Stimulated activated CD8-positive, alpha-beta memory T cell treated with anti-CD3 and anti-CD28 coated beads, Interleukin-15, amount 100 ng/mL, for 4 hours (primary cell): ENCODE measurements at regions not wholly inside any gene's neighbourhood (a gene's known extent, or its start where the extent isn't known, plus 50 kb on each side); places are given as distances from the start of the nearest gene placed in this dataset.

Source experiments
- DNase-seq, 2 donors: peaks; one replicate each; pipeline ENCODE4 v3.0.0-alpha.2; 2020; ENCODE audit warnings: low read depth in 2 of 2

- no peak for DNase-seq
Observed at GRCh38 chr12:34376133-34376799, 354.0 kb downstream of the ALG10 start.

GRCh38 chr12:34377243-34378035 is 355.1 kb downstream of the ALG10 start:
- DNase-seq = no peak

- DNase-seq = no peak
Observed at GRCh38 chr12:34379142-34379541, 356.8 kb downstream of the ALG10 start.

- no peak for DNase-seq
Observed at GRCh38 chr12:34384693-34385092, 362.4 kb downstream of the ALG10 start.

- no peak for DNase-seq
Observed at GRCh38 chr12:34386016-34386415, 363.7 kb downstream of the ALG10 start.

GRCh38 chr12:34386621-34387255 is 364.4 kb downstream of the ALG10 start:
- DNase-seq = no peak

GRCh38 chr12:34387711-34388635 is 365.7 kb downstream of the ALG10 start:
- no peak for DNase-seq

- no peak for DNase-seq
Observed at GRCh38 chr12:34388636-34389377, 366.5 kb downstream of the ALG10 start.

- no peak for DNase-seq
Observed at GRCh38 chr12:34389378-34390170, 367.3 kb downstream of the ALG10 start.

GRCh38 chr12:34390171-34390841 is 368.0 kb downstream of the ALG10 start:
- no peak for DNase-seq

- DNase-seq = no peak
Observed at GRCh38 chr12:34390846-34391700, 368.8 kb downstream of the ALG10 start.

GRCh38 chr12:34391771-34392581 is 369.7 kb downstream of the ALG10 start:
- no peak for DNase-seq

- no peak for DNase-seq
Observed at GRCh38 chr12:34392741-34393085, 370.4 kb downstream of the ALG10 start.

- no peak for DNase-seq
Observed at GRCh38 chr12:34393086-34393820, 371.0 kb downstream of the ALG10 start.

- no peak for DNase-seq
Observed at GRCh38 chr12:34393821-34394150, 371.5 kb downstream of the ALG10 start.

- DNase-seq = no peak
Observed at GRCh38 chr12:34394211-34395055, 372.1 kb downstream of the ALG10 start.
